Sigmoid colon (tissue), 6 donors: ENCODE measurements at regions not wholly inside any gene's neighbourhood (a gene's known extent, or its start where the extent isn't known, plus 50 kb on each side); places are given as distances from the start of the nearest gene placed in this dataset.

Source experiments
- DNase-seq: peaks from one replicate; pipeline ENCODE4 v3.0.0-alpha.2; 2019
- H3K27ac ChIP-seq, 4 donors: fragments of 200-600 bp; sonication (generic); one replicate each; pipeline ENCODE4 v1.5.1; 2016 to 2019; ENCODE audit warnings: mild to moderate bottlenecking in 1 of 4
- H3K27me3 ChIP-seq, 3 donors: fragments of 200-600 bp; sonication (generic); one replicate each; pipeline ENCODE4 v1.5.1; 2019; ENCODE audit warnings: mild to moderate bottlenecking in 1 of 3
- H3K36me3 ChIP-seq, 4 donors: fragments of 200-600 bp; sonication (generic); one replicate each; pipeline ENCODE4 v1.5.1; 2016 to 2019
- H3K4me1 ChIP-seq, 4 donors: fragments of 200-600 bp; sonication (generic); one replicate each; pipeline ENCODE4 v1.5.1; 2017 to 2019
- H3K4me3 ChIP-seq, 4 donors: fragments of 200-600 bp; sonication (generic); one replicate each; pipeline ENCODE4 v1.5.1; 2017 to 2019; ENCODE audit warnings: mild to moderate bottlenecking in 2 of 4, moderate library complexity in 1 of 4
- H3K9me3 ChIP-seq, 4 donors: fragments of 200-600 bp in 3 of 4; sonication (generic) in 3 of 4; one replicate each; pipeline versions ENCODE4 v1.5.1 to v1.6.1; 2013 to 2019
- CTCF ChIP-seq, 4 experiments: fragments of 450-650 bp in 3 of 4; fragments of 200-600 bp in 1 of 4; IDR thresholded peaks; one replicate each; pipeline ENCODE4 v1.5.1; 2016 to 2019; ENCODE audit warnings: antibody characterized with exemption in 4 of 4, mild to moderate bottlenecking in 3 of 4, moderate library complexity in 2 of 4
- EP300 ChIP-seq, 4 donors: sonication (generic); formaldehyde crosslinking; IDR thresholded peaks; one replicate each; pipeline ENCODE4 v1.6.1; 2017; ENCODE audit warnings: antibody characterized with exemption in 4 of 4
- POLR2A ChIP-seq, 2 donors: fragments of 450-650 bp; IDR thresholded peaks; one replicate each; pipeline ENCODE4 v1.6.1; 2016; ENCODE audit warnings: antibody characterized with exemption in 2 of 2, mild to moderate bottlenecking in 2 of 2, moderate library complexity in 2 of 2
- POLR2AphosphoS5 ChIP-seq, 4 donors: sonication (generic); formaldehyde crosslinking; IDR thresholded peaks; one replicate each; pipeline ENCODE4 v1.6.1; 2017; ENCODE audit warnings: antibody characterized with exemption in 4 of 4
- WGBS, 2 donors: extraction: QIAGEN DNeasy Blood & Tissue Kit; methylation state at CpG; one replicate each; pipeline ENCODE4 v1.1.7; 2013; 5-methylcytosine and 5-hydroxymethylcytosine counted together
- intact Hi-C: fragments of 100-400 bp; cut with DNase I; formaldehyde crosslinking; loops from one replicate; pipeline ENCODE4 v1.15.1; 2023
- donor health status: healthy with polysubstance abuse.
- donor health status: healthy.

- Histone ChIP-seq H3K4me3 (no peak overlapping the region), H3K27ac (no peak overlapping the region), H3K27me3 (no peaks in the 10 kb centered on the region), H3K4me1 (no peaks in the 10 kb centered on the region), H3K9me3 (no peaks in the 10 kb centered on the region), H3K36me3 (no peaks in the 10 kb centered on the region)
- intact Hi-C loops: no loop called here
- 93 to 96% methylated on average over 2 of the region's 2 CpGs for WGBS, 2 donors
- TF ChIP-seq POLR2A (IDR thresholded peaks at IDR 0.05) (no peak), EP300 (IDR thresholded peaks at IDR 0.05) (no peak), CTCF (IDR thresholded peaks at IDR 0.05) (no peak), POLR2AphosphoS5 (IDR thresholded peaks at IDR 0.05) (no peak)
- no peak for DNase-seq
These were observed 417.1 kb upstream of the CCDC196 start for GRCh38 chr14:66069036-66069435.

- TF ChIP-seq POLR2AphosphoS5 (IDR thresholded peaks at IDR 0.05): no peak
- TF ChIP-seq CTCF (IDR thresholded peaks at IDR 0.05): no peak
- no peak for TF ChIP-seq POLR2A (IDR thresholded peaks at IDR 0.05)
- no peak for TF ChIP-seq EP300 (IDR thresholded peaks at IDR 0.05)
- Histone ChIP-seq H3K27ac (no peak overlapping the region), H3K27me3 (no peaks in the 10 kb centered on the region), H3K36me3 (no peaks in the 10 kb centered on the region), H3K9me3 (no peaks in the 10 kb centered on the region), H3K4me3 (no peak overlapping the region), H3K4me1 (no peaks in the 10 kb centered on the region)
- no peak for DNase-seq
- 84 to 88% methylated on average over 7 of the region's 7 CpGs for WGBS, 2 donors
- intact Hi-C loops: no loop called here
These were observed 416.2 kb upstream of the CCDC196 start for GRCh38 chr14:66069830-66070541.

- 46 to 60% methylated on average over 12 of the region's 12 CpGs for WGBS, 2 donors
These were observed 415.4 kb upstream of the CCDC196 start for GRCh38 chr14:66070542-66071319.

GRCh38 chr14:66072190-66073084 lies 413.7 kb upstream of the CCDC196 start:
- no peak overlapping the region for H3K4me3 ChIP-seq
- no peak for DNase-seq
- H3K36me3 ChIP-seq: no peaks in the 10 kb centered on the region
- TF ChIP-seq CTCF (IDR thresholded peaks at IDR 0.05) (no peak), EP300 (IDR thresholded peaks at IDR 0.05) (no peak), POLR2A (IDR thresholded peaks at IDR 0.05) (no peak), POLR2AphosphoS5 (IDR thresholded peaks at IDR 0.05) (no peak)
- intact Hi-C loops: no loop called here
- 91 to 94% methylated on average over 5 of the region's 5 CpGs for WGBS, 2 donors
- no peaks in the 10 kb centered on the region for H3K27me3 ChIP-seq
- no peaks in the 10 kb centered on the region for H3K4me1 ChIP-seq
- no peaks in the 10 kb centered on the region for H3K9me3 ChIP-seq
- H3K27ac ChIP-seq: no peak overlapping the region

More at GRCh38 chr14:66070542-66071319, 415.4 kb upstream of the CCDC196 start:
- Histone ChIP-seq H3K36me3 (no peaks in the 10 kb centered on the region), H3K27me3 (no peaks in the 10 kb centered on the region), H3K4me3 (no peak overlapping the region), H3K9me3 (no peaks in the 10 kb centered on the region), H3K4me1 (no peaks in the 10 kb centered on the region), H3K27ac (no peak overlapping the region)
- DNase-seq: no peak
- no peak for TF ChIP-seq POLR2AphosphoS5 (IDR thresholded peaks at IDR 0.05)
- peak in 3 of 4 experiments; percentile 30 to 51 (median 40) for TF ChIP-seq CTCF (IDR thresholded peaks at IDR 0.05)
- intact Hi-C loops: no loop called here
